Thyroid gland (tissue), 4 donors: ENCODE measurements at regions not wholly inside any gene's neighbourhood (a gene's known extent, or its start where the extent isn't known, plus 50 kb on each side); places are given as distances from the start of the nearest gene placed in this dataset.

ENCODE experiments used
- DNase-seq, 2 donors: peaks; one replicate each; pipeline ENCODE4 v3.0.0-alpha.2; 2019
- H3K27ac ChIP-seq, 3 donors: fragments of 200-600 bp; sonication (generic); 1 replicate in 2 of 3; 2 replicates in 1 of 3; pipeline ENCODE4 v1.5.1; 2016 to 2019; ENCODE audit warnings: mild to moderate bottlenecking in 1 of 3, moderate library complexity in 1 of 3
- H3K27me3 ChIP-seq: fragments of 200-600 bp; sonication (generic); one replicate; pipeline ENCODE4 v1.5.1; 2019
- H3K36me3 ChIP-seq, 2 donors: fragments of 200-600 bp; sonication (generic); one replicate each; pipeline ENCODE4 v1.5.1; 2016 to 2019
- H3K4me1 ChIP-seq, 2 donors: fragments of 200-600 bp; sonication (generic); one replicate each; pipeline ENCODE4 v1.5.1; 2017 to 2019
- H3K4me3 ChIP-seq, 3 donors: fragments of 200-600 bp; sonication (generic); replicated peaks in 1 of 3; 1 replicate in 2 of 3; 2 replicates in 1 of 3; pipeline ENCODE4 v1.5.1; 2016; ENCODE audit warnings: mild to moderate bottlenecking in 1 of 3
- H3K9me3 ChIP-seq: fragments of 200-600 bp; sonication (generic); one replicate; pipeline ENCODE4 v1.5.1; 2017
- POLR2A ChIP-seq, 2 donors: fragments of 450-650 bp; IDR thresholded peaks; one replicate each; pipeline ENCODE4 v1.6.1; 2017; ENCODE audit warnings: antibody characterized with exemption in 2 of 2, mild to moderate bottlenecking in 2 of 2, moderate library complexity in 1 of 2
- WGBS, 2 donors: methylation state at CpG; one replicate each; pipeline ENCODE4 v1.1.5; 2017; 5-methylcytosine and 5-hydroxymethylcytosine counted together
- intact Hi-C: fragments of 100-400 bp; cut with DNase I; formaldehyde crosslinking; loops from one replicate; pipeline ENCODE4 v1.15.1; 2023
- TF ChIP-seq, protein P1 (sequence below), 6 experiments: fragments of 200-600 bp in 3 of 6; fragments of 450-650 bp in 3 of 6; sonication (generic) in 3 of 6; IDR thresholded peaks; one replicate each; pipeline ENCODE4 v1.5.1; 2016 to 2019; ENCODE audit warnings: antibody characterized with exemption in 6 of 6, mild to moderate bottlenecking in 2 of 6, inconsistent platforms in 1 of 6, moderate library complexity in 1 of 6

- no peaks in the 10 kb centered on the region for H3K27me3 ChIP-seq
- TF ChIP-seq, protein P1, sequence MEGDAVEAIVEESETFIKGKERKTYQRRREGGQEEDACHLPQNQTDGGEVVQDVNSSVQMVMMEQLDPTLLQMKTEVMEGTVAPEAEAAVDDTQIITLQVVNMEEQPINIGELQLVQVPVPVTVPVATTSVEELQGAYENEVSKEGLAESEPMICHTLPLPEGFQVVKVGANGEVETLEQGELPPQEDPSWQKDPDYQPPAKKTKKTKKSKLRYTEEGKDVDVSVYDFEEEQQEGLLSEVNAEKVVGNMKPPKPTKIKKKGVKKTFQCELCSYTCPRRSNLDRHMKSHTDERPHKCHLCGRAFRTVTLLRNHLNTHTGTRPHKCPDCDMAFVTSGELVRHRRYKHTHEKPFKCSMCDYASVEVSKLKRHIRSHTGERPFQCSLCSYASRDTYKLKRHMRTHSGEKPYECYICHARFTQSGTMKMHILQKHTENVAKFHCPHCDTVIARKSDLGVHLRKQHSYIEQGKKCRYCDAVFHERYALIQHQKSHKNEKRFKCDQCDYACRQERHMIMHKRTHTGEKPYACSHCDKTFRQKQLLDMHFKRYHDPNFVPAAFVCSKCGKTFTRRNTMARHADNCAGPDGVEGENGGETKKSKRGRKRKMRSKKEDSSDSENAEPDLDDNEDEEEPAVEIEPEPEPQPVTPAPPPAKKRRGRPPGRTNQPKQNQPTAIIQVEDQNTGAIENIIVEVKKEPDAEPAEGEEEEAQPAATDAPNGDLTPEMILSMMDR (IDR thresholded peaks at IDR 0.05) = no peak
- TF ChIP-seq POLR2A (IDR thresholded peaks at IDR 0.05) = no peak
- H3K4me3 ChIP-seq = no peak overlapping the region
- no peaks in the 10 kb centered on the region for H3K9me3 ChIP-seq
- no peak overlapping the region for H3K27ac ChIP-seq
- no peaks in the 10 kb centered on the region for H3K36me3 ChIP-seq
- no peaks in the 10 kb centered on the region for H3K4me1 ChIP-seq
- 90 to 94% methylated on average over 4 of the region's 4 CpGs for WGBS, 2 donors
- no peak for DNase-seq
- intact Hi-C loops = no loop called here
These were observed 618.6 kb downstream of the ZEB2 start for GRCh38 chr2:143901185-143901842.

DNA sequence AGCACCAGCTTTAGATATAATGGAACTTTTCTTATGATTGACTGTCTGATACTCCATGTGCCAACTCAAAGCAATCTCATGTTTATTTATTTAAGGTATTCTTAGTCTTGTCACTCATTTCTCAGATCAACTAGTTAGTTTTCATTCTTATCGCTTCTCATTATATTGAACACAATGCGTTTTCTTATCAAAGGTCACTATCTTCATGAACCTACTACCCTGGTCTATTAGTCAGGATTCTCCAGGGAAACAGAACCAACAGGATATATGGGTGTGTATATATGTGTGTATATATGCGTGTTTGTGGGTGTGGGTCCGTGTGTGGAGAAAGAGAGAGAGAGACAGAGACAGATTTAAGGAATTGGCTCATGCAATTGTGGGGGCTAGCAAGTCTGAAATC, 619.9 kb downstream of the ZEB2 start:
- H3K27ac ChIP-seq = no peak overlapping the region
- intact Hi-C loops = no loop called here
- WGBS, 2 donors = 88 to 90% methylated on average over 4 of the region's 4 CpGs

DNA sequence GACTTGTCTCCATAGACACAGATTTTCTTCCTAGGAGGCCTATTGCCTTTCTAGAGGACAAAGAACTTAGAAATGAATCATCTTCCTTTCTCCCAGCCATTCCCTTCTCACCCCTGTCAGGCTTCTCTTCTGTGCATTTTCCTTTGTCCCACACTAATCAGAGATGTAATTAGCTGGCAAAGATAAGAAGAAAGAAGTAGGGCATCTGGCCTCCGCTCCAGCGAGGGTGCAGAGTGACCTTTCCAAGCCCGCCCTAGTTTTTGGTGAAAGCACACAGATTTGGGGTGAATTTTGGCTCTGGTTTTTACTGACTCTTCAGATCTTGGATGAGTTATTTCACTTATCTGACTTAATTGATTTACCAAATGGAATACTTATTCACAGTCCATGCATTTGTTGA, 626.5 kb downstream of the ZEB2 start:
- no peak for DNase-seq
- Histone ChIP-seq H3K4me1 (no peaks in the 10 kb centered on the region), H3K4me3 (no peak overlapping the region), H3K36me3 (no peaks in the 10 kb centered on the region), H3K27me3 (no peaks in the 10 kb centered on the region), H3K9me3 (no peaks in the 10 kb centered on the region), H3K27ac (no peak overlapping the region)
- intact Hi-C loops = no loop called here
- 94 to 97% methylated on average over 3 of the region's 3 CpGs for WGBS, 2 donors
- no peak for TF ChIP-seq POLR2A (IDR thresholded peaks at IDR 0.05)
- TF ChIP-seq, protein P1 (IDR thresholded peaks at IDR 0.05) = no peak

More for the DNA sequence above, 619.9 kb downstream of the ZEB2 start:
- DNase-seq = no peak
- Histone ChIP-seq H3K4me3 (no peak overlapping the region), H3K9me3 (no peaks in the 10 kb centered on the region), H3K36me3 (no peaks in the 10 kb centered on the region), H3K27me3 (no peaks in the 10 kb centered on the region), H3K4me1 (no peaks in the 10 kb centered on the region)
- no peak for TF ChIP-seq POLR2A (IDR thresholded peaks at IDR 0.05)
- TF ChIP-seq, protein P1 (IDR thresholded peaks at IDR 0.05) = no peak

DNA sequence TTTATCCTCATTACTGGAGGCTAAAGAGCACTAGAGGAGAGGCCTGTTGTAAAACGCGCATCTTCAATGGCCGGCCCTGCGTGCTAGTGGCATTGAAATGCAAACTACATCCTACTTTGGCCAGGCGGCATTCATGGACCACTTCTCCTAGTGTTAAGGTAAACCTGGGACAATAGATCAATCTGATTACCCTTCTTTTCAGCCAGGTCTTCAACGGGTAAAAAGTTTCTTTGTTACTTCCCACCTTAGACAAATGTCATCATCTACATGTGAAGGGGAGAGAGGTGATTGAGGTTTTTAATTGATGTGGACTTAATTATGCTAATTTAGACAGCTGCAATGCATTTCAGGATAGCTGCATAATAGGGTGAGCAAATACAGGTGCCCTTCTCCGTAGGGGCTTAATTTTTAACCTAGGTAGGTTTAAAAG, 628.0 kb downstream of the ZEB2 start:
- Histone ChIP-seq H3K27me3 (no peaks in the 10 kb centered on the region), H3K4me1 (no peaks in the 10 kb centered on the region), H3K4me3 (no peak overlapping the region), H3K36me3 (no peaks in the 10 kb centered on the region), H3K27ac (no peak overlapping the region), H3K9me3 (no peaks in the 10 kb centered on the region)
- intact Hi-C loops = no loop called here
- DNase-seq = no peak
- WGBS, 2 donors = 64 to 72% methylated on average over 7 of the region's 7 CpGs
- no peak for TF ChIP-seq POLR2A (IDR thresholded peaks at IDR 0.05)
- TF ChIP-seq, protein P1 (IDR thresholded peaks at IDR 0.05) = no peak

GRCh38 chr2:143890798-143891197, 629.1 kb downstream of the ZEB2 start:
- no peaks in the 10 kb centered on the region for H3K4me1 ChIP-seq
- no peaks in the 10 kb centered on the region for H3K27me3 ChIP-seq
- no peak overlapping the region for H3K4me3 ChIP-seq
- H3K27ac ChIP-seq = no peak overlapping the region
- H3K9me3 ChIP-seq = no peaks in the 10 kb centered on the region
- no peak for TF ChIP-seq POLR2A (IDR thresholded peaks at IDR 0.05)
- TF ChIP-seq, protein P1 (IDR thresholded peaks at IDR 0.05) = no peak
- no peaks in the 10 kb centered on the region for H3K36me3 ChIP-seq
- DNase-seq = no peak
- 64 to 70% methylated on average over 3 of the region's 3 CpGs for WGBS, 2 donors
- intact Hi-C loops = no loop called here
